ENCODE measurements at regions not wholly inside any gene's neighbourhood (a gene's known extent, or its start where the extent isn't known, plus 50 kb on each side); places are given as distances from the start of the nearest gene placed in this dataset.

DNA sequence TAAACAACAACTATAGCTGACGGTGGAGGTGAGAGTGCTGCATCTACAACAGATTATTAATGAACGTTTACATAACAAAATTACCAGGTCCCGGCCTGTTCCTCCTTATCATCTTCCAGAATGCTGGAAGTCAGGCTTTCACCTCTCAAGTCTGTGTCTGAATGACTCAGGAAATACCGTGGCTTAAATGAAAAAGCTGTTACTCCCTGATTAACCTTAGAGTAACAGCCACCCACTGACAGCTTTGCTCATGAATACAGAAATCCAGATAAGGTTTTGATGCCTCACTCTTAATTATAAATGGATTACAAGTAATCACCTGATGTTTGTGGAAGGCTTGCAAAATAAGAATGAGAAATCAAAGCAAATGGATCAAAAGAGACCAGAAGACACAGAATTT lies 885.3 kb upstream of the CELF4 start:
- DNase-seq (ENCODE audit: low read depth in 4 of 4, low spot score in 2 of 4): no peak

- DNase-seq (ENCODE audit: low read depth in 4 of 4, low spot score in 2 of 4): no peak
These were observed 880.2 kb upstream of the CELF4 start for GRCh38 chr18:38445804-38446145.

- no peak for DNase-seq (ENCODE audit: low read depth in 4 of 4, low spot score in 2 of 4)
These were observed 879.6 kb upstream of the CELF4 start for GRCh38 chr18:38444971-38445803.

- no peak for DNase-seq (ENCODE audit: low read depth in 4 of 4, low spot score in 2 of 4)
These were observed 862.1 kb upstream of the CELF4 start for GRCh38 chr18:38427736-38428135.

GRCh38 chr18:38427234-38427633 lies 861.6 kb upstream of the CELF4 start:
- no peak for DNase-seq (ENCODE audit: low read depth in 4 of 4, low spot score in 2 of 4)

- DNase-seq (ENCODE audit: low read depth in 4 of 4, low spot score in 2 of 4): no peak
These were observed 856.4 kb upstream of the CELF4 start for GRCh38 chr18:38421872-38422615.

GRCh38 chr18:38421021-38421420 lies 855.4 kb upstream of the CELF4 start:
- no peak for DNase-seq (ENCODE audit: low read depth in 4 of 4, low spot score in 2 of 4)

DNA sequence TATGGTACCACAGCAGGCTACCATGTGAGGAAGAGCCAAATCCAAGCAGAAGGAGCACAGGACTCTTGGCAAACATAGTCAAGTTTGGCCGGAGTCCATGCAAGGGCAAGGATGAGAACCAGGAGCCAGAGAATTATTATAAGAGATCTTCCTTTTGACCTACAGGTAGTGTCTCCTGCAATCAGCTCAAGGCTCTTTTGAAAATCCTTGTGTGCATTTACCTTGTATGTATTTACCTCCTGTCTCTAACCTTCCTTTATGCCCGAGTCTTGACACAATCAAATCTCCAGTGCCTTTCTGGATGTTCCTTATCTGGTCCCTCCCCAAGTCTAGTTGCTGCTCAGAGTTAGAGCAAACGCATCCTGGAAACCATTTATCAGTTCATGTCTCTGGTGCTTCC lies 855.0 kb upstream of the CELF4 start:
- no peak for DNase-seq (ENCODE audit: low read depth in 4 of 4, low spot score in 2 of 4)

DNA sequence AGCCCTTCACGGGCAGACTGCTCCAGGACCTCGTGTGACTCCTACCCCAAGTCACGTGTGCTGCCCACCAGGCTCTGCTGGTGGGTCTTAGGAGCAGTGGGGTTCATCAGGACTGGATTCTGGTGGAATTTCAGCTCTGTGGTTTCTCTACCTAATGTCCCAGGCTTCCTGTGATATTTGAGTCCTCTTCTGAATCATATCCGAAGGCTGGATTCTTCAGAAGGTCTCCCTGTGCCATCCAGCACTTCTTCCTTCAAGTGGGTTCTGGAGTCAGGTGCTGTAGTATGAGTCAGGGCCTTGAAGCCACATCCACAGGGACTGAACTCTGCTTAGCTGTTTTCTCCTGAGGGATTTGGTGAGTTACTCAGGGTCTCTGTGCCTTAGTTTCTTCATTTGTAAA lies 850.2 kb upstream of the CELF4 start:
- no peak for DNase-seq (ENCODE audit: low read depth in 4 of 4, low spot score in 2 of 4)

DNA sequence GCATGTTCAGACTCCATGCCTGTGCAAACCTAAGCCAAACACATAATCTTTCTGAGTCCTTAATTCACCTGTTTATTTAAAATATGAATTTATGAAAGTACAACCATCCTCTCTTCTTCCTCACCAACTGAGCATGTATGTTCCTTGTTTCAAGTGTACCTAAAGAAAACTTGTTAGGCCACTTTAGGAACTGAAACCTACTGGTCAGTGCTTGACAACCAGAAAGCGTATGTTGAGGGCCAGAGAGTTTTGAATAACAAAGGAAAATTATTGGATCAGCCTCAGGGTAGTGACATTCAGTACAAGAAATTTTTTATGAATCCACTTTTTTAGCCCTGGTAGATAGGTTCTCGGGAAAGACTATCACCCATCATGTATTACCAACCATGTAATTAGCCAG lies 847.6 kb upstream of the CELF4 start:
- DNase-seq (ENCODE audit: low read depth in 4 of 4, low spot score in 2 of 4): no peak

DNA sequence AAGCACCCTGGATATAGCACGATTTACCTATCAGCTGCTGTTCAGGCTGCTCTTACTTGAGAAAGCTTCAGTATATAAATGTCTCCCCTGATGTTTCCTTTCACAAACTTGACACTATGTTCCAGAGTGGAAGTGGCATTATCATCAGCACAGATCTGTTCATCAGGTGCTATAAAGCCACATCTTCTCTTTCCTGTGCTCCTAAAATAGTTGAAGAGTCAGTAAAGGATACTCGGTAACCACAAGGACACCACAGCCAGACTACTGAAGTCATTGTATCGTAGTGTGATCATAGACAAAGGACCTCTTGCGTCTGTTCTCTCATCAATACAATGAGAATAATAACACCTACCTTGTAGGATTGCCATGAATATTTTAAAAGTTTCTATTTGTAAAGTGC lies 841.0 kb upstream of the CELF4 start:
- no peak for DNase-seq (ENCODE audit: low read depth in 4 of 4, low spot score in 2 of 4)

GRCh38 chr18:38402509-38402908 lies 836.9 kb upstream of the CELF4 start:
- no peak for DNase-seq (ENCODE audit: low read depth in 4 of 4, low spot score in 2 of 4)

GRCh38 chr18:38397094-38397493 lies 831.5 kb upstream of the CELF4 start:
- DNase-seq (ENCODE audit: low read depth in 4 of 4, low spot score in 2 of 4): no peak

DNA sequence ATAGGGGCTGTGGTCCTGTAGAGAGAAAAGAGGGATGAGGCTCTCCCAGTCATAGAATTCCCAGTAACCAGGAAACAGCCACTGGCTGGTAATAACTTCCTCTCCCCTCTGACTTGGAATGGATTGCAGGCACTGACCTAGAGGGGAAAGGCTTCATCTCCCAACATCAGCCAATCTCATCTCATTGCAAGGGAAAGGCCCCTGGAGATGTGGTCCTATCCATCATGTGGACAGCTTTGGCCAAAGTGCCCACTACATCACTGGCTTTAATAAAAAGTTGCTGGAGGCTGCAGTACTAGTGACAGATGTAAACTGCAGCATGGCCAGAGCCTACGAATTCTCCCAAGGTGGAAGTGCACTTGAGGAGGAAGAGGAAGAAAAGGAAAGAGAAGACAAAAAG lies 820.5 kb upstream of the CELF4 start:
- no peak for DNase-seq (ENCODE audit: low read depth in 4 of 4, low spot score in 2 of 4)

DNA sequence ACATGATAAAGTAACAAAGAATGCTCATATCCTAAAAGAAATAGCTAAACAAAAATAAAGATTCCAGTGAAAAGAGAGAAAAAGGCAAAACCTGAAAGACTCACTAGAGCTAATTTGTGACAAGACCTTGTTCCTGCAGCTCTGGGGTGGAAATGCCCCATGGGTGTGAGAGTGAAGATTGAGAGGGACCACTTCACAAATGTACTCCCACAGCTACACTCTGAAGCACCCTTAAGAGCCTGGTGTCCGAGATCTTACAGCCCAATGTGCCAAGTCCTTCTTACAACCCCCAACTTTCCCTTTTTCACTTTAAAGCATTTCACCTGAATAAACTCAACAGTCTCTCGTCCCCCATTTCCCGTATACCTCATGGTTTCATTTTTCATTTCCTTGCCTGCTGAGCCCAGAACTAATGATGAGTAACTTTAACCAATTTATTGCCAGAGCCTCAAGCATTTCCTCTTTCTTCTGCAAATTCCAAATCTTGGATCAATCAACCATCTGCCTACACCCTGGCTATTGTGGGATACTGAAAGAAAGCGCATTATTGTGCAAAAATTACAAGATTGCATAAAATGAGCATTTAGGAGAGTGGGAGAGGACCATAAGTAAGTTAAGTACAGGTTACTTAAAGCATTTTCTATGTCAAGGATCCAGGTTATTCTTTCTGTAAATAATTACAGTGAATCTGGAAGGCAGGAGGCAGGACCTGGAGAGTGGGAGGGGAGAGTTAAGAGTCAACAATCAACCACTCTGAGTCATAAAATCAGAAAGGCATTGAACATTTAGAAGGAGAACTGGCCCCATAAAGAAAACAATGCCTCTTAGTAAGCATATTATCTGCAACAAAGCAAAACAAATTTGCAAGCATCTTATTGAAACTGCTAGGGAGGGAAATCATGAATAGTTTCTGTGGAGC lies 804.4 kb upstream of the CELF4 start:
- no peak for DNase-seq (ENCODE audit: low read depth in 4 of 4, low spot score in 2 of 4)

DNA sequence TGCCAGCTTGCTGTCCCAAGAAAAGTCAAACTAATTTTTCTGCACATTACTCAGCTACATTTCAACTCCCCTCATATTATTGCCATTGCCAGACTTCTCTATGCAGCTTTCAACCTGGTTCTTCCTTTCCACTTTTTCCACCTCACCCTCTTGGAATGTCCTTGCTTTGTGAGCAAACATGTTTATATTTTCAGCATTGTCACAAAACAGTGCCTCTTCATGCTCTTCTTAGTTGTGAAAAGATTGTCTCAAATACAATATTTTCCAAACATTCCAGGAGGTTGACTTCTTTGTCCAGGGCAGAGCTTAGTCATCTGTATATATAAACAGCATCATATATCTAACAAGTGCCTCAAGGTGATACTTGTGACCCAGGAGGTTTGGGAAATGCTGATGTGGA lies 803.3 kb upstream of the CELF4 start:
- no peak for DNase-seq (ENCODE audit: low read depth in 4 of 4, low spot score in 2 of 4)

- no peak for DNase-seq (ENCODE audit: low read depth in 4 of 4, low spot score in 2 of 4)
These were observed 802.6 kb upstream of the CELF4 start for GRCh38 chr18:38368246-38368645.

GRCh38 chr18:38367473-38367872 lies 801.9 kb upstream of the CELF4 start:
- no peak for DNase-seq (ENCODE audit: low read depth in 4 of 4, low spot score in 2 of 4)

GRCh38 chr18:38362286-38362792 lies 796.7 kb upstream of the CELF4 start:
- no peak for DNase-seq (ENCODE audit: low read depth in 4 of 4, low spot score in 2 of 4)

DNA sequence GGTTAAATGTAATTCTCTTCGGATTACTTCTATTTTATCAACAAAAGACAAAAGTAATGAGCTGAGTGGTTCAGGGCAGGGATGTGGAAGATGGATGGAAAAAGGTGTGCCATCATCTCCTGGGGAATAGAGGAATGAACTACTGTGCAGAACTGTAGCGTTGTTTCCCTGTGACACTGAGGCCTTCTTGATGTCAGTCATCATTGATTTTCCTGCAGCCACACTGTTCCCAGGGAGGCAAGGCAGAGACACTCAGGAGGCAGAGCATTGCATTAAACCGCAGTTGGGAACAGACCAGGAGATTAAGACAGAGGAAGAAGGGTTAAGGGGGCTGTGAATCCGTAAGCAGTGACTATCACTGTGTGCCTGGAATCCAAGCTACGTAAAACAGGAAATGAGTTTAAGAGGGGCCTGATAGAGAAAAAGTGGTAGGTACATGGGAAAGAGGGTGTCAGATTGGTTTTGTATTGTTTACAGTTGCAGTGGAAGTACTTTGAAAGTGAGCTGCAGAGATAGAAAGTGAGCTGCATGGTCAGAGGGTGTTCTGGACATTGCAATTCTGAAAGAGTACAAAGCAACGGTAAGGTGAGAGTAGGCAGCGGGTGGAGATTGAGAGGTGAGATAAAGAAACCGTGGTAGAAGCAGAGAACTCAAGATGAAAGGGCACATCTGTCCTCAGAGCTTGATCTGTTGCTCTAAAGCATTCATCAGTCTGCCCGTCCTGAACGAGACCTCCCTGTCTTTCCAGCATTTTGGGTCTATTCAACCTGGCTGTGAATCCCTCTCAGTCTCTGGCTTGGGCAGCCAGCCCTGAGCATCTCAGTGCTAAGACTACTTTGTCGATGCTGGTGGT lies 793.4 kb upstream of the CELF4 start:
- DNase-seq (ENCODE audit: low read depth in 4 of 4, low spot score in 2 of 4): no peak

All from left renal cortex interstitium (tissue), 4 donors.